Coronary artery (tissue), 2 donors: ENCODE measurements at regions not wholly inside any gene's neighbourhood (a gene's known extent, or its start where the extent isn't known, plus 50 kb on each side); places are given as distances from the start of the nearest gene placed in this dataset.

Source experiments
- DNase-seq: peaks from one replicate; pipeline ENCODE4 v3.0.0-alpha.2; 2017; ENCODE audit warnings: low spot score
- H3K27ac ChIP-seq, 2 donors: fragments of 200-600 bp; sonication (generic); one replicate each; pipeline ENCODE4 v1.5.1; 2016 to 2019
- H3K4me3 ChIP-seq: fragments of 200-600 bp; sonication (generic); 2 replicates; pipeline ENCODE4 v1.5.1; 2016; ENCODE audit warnings: mild to moderate bottlenecking, moderate library complexity
- TF ChIP-seq, protein P1 (sequence below): fragments of 200-600 bp; sonication (generic); IDR thresholded peaks from one replicate; pipeline ENCODE4 v1.5.1; 2019; ENCODE audit warnings: antibody characterized with exemption

DNA sequence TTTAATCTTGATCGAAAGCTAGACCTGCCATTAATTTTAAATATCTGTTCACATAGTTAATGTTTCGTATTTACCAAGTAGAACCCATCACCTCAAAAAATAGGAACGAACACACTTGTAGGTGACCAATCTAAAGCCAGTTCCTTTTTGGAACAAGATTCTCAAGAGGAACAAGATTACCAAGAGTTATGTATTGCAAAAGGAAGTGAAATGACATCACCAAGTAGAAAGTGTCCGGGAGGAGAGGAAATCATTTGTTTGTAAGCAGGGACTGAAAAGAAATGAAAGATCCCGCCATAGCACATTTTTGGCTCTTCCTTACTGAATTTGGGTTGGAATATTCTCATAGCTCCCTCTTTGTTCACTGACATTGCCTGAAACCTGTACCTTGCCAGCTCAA is 1200.5 kb downstream of the SORCS1 start:
- no peak overlapping the region for H3K27ac ChIP-seq
- TF ChIP-seq, protein P1, sequence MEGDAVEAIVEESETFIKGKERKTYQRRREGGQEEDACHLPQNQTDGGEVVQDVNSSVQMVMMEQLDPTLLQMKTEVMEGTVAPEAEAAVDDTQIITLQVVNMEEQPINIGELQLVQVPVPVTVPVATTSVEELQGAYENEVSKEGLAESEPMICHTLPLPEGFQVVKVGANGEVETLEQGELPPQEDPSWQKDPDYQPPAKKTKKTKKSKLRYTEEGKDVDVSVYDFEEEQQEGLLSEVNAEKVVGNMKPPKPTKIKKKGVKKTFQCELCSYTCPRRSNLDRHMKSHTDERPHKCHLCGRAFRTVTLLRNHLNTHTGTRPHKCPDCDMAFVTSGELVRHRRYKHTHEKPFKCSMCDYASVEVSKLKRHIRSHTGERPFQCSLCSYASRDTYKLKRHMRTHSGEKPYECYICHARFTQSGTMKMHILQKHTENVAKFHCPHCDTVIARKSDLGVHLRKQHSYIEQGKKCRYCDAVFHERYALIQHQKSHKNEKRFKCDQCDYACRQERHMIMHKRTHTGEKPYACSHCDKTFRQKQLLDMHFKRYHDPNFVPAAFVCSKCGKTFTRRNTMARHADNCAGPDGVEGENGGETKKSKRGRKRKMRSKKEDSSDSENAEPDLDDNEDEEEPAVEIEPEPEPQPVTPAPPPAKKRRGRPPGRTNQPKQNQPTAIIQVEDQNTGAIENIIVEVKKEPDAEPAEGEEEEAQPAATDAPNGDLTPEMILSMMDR = no peak
- DNase-seq = no peak
- H3K4me3 ChIP-seq = no peak overlapping the region

DNA sequence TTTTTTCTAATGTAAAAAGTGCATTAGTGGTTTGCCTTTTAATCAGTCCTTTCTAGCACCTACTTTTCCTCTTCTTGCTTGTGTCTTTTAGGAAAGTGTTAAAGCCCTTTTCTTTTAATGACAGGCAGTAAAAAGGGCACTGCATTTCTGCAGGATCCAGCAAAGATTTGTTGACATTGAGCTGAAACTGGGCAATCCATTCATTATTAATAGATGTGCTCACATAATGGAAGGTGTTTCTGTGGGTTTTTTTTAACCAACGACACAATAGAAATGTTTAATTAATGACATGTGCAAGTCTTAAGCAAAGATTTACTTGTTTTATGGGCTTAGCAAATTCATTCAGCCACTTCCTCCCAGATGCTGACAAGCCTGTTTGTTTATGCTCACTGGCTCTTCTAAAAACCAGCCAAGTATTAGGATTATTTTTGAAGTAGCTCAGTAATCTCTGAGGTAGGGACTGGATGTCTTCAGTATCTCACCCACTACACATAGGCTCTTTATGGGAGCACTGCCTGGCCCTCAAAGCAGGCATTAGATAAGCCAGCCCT is 1201.1 kb downstream of the SORCS1 start:
- no peak for DNase-seq
- Histone ChIP-seq H3K4me3 (no peak overlapping the region), H3K27ac (no peak overlapping the region)
- TF ChIP-seq, protein P1 = no peak

DNA sequence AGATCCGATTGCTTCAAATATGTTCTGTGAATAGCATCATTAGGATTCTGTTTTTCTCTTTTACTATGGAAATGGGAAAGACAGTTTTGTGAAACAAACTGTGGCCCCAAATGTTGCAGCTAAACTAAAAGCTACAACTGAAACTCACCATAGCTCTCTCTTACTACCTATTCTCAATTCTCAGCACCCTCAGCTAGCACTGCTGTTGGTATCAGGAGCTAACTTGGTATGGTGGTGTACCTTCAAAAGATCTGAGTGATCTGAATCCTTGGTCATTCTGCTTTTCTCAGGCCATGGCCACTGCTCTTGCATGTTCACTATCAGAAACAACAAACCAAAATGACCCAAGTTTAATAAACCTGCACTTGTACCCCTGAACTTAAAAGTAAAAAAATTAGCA is 1208.0 kb downstream of the SORCS1 start:
- DNase-seq = no peak
- Histone ChIP-seq H3K4me3 (no peak overlapping the region), H3K27ac (no peak overlapping the region)
- TF ChIP-seq, protein P1 = no peak

DNA sequence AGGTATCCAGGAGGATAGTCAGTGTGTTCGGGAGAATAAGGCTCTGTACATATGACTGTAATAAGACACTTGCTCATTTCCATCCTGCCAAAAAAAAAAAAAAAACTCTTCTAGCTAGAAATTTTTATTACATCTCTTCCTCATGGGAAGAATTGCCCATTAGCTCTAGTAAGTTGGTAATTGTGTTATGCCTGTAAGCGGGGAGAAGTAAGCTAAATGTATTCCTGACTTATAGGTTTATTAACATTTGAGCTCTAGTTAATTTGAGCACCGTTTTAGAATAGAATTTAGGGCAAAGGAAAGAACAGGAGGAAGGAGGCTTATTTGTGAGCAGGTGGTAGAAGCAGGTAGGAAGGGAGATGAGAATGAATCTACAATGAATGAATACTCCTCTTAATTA is 1210.6 kb downstream of the SORCS1 start:
- H3K4me3 ChIP-seq = no peak overlapping the region
- TF ChIP-seq, protein P1 = no peak
- DNase-seq = no peak
- H3K27ac ChIP-seq = no peak overlapping the region

DNA sequence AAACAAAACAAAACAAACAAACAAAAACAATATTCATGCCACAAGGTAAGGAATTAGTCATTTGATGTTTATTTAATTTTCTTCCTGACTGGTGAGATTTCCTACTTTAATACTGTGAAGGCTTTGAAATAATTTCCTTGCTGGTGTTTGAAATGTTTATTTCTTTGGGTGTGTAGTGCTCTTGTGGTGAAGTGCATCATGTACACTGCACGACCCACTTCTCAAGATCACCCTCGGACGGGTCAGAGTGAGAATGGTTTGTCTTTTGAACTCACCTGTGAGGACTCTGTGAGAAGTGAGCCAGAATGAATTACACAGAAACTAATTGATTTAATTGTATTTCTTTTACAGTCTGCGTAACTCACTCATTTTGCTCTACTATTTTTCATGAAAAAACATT is 1211.5 kb downstream of the SORCS1 start:
- DNase-seq = no peak
- H3K27ac ChIP-seq = no peak overlapping the region
- TF ChIP-seq, protein P1 = no peak

DNA sequence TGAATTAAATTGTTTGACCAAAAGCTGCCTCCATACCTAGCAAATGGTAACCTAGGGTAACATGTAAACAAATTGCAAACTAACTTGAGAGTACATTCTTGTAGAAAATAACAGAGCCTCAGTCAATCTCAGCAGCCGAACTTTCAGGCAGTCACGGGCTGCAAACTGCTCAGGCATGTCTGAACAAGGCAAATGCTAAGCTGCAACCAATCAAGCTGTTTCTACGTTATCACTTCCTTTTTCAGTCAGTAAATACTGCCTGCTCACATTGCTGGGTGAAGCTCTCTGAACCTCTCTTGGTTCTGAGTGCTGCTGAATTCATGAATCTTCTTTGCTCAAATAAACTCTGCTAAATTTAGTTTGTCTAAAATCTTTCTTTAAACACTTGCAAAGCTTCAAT is 1212.4 kb downstream of the SORCS1 start:
- no peak for DNase-seq
- TF ChIP-seq, protein P1 = no peak
- no peak overlapping the region for H3K4me3 ChIP-seq
- no peak overlapping the region for H3K27ac ChIP-seq

More for the DNA sequence above, 1211.5 kb downstream of the SORCS1 start:
- H3K4me3 ChIP-seq = no peak overlapping the region

DNA sequence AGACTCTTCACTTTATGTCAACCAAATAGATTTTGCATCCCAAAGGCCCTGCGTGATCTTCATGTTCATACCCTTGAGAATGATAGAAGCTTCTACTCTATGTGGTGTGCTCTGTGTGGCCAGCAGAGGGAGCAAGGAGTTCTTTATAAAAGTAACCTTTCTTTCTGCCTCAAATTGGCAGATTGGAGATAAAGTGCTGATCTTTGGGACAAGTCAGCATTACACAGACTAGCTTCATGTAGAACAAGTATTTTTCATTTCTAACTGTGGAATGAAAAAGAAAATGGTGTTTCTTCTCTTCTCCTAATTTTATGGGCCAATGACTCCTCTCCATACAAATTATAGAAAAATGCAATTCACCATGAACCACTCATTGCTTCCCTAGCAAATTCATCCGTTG is 1214.1 kb downstream of the SORCS1 start:
- TF ChIP-seq, protein P1 = no peak
- Histone ChIP-seq H3K27ac (no peak overlapping the region), H3K4me3 (no peak overlapping the region)
- no peak for DNase-seq
